ENCODE measurements at regions not wholly inside any gene's neighbourhood (a gene's known extent, or its start where the extent isn't known, plus 50 kb on each side); places are given as distances from the start of the nearest gene placed in this dataset.

- H3K4me3 ChIP-seq, result no peak overlapping the region
- no peaks in the 10 kb centered on the region for H3K9me3 ChIP-seq
These were observed 126.7 kb upstream of the ZNF608 start for GRCh38 chr5:124873188-124873587.

GRCh38 chr5:124873713-124874112 lies 127.3 kb upstream of the ZNF608 start:
- Histone ChIP-seq H3K9me3 (no peaks in the 10 kb centered on the region), H3K36me3 (no peaks in the 10 kb centered on the region), H3K27me3 (no peaks in the 10 kb centered on the region), H3K27ac (no peak overlapping the region), H3K4me3 (no peak overlapping the region), H3K4me1 (peaks cover 11% of the 10 kb centered on the region)
- TF ChIP-seq EP300 (IDR thresholded peaks at IDR 0.05), result no peak
- no peak for TF ChIP-seq POLR2A (IDR thresholded peaks at IDR 0.05)
- no peak for TF ChIP-seq POLR2AphosphoS5 (IDR thresholded peaks at IDR 0.05)
- TF ChIP-seq CTCF (IDR thresholded peaks at IDR 0.05), result no peak
- no peak for DNase-seq (ENCODE audit: low spot score in 2 of 2)
- WGBS, result 98% methylated on average over 3 of the region's 3 CpGs

More at GRCh38 chr5:124873188-124873587, 126.7 kb upstream of the ZNF608 start:
- H3K27me3 ChIP-seq, result no peaks in the 10 kb centered on the region
- no peak for TF ChIP-seq POLR2A (IDR thresholded peaks at IDR 0.05)
- TF ChIP-seq CTCF (IDR thresholded peaks at IDR 0.05), result no peak
- TF ChIP-seq POLR2AphosphoS5 (IDR thresholded peaks at IDR 0.05), result no peak
- no peak for TF ChIP-seq EP300 (IDR thresholded peaks at IDR 0.05)
- no peak for DNase-seq (ENCODE audit: low spot score in 2 of 2)
- peaks cover 11% of the 10 kb centered on the region for H3K4me1 ChIP-seq
- no peaks in the 10 kb centered on the region for H3K36me3 ChIP-seq
- no peak overlapping the region for H3K27ac ChIP-seq

GRCh38 chr5:124876566-124876965 lies 130.1 kb upstream of the ZNF608 start:
- H3K4me1 ChIP-seq, result no peaks in the 10 kb centered on the region
- H3K4me3 ChIP-seq, result no peak overlapping the region
- no peak for DNase-seq (ENCODE audit: low spot score in 2 of 2)
- no peaks in the 10 kb centered on the region for H3K9me3 ChIP-seq
- no peak for TF ChIP-seq CTCF (IDR thresholded peaks at IDR 0.05)
- no peak for TF ChIP-seq POLR2A (IDR thresholded peaks at IDR 0.05)
- no peak for TF ChIP-seq POLR2AphosphoS5 (IDR thresholded peaks at IDR 0.05)
- no peak for TF ChIP-seq EP300 (IDR thresholded peaks at IDR 0.05)
- no peak overlapping the region for H3K27ac ChIP-seq
- H3K36me3 ChIP-seq, result no peaks in the 10 kb centered on the region
- H3K27me3 ChIP-seq, result no peaks in the 10 kb centered on the region
- WGBS, result 100% methylated on average over 1 of the region's 1 CpG

GRCh38 chr5:124876983-124877382 lies 130.5 kb upstream of the ZNF608 start:
- Histone ChIP-seq H3K27me3 (no peaks in the 10 kb centered on the region), H3K9me3 (no peaks in the 10 kb centered on the region), H3K27ac (no peak overlapping the region), H3K4me3 (no peak overlapping the region), H3K36me3 (no peaks in the 10 kb centered on the region), H3K4me1 (no peaks in the 10 kb centered on the region)
- 92% methylated on average over 2 of the region's 2 CpGs for WGBS
- no peak for DNase-seq (ENCODE audit: low spot score in 2 of 2)
- TF ChIP-seq CTCF (IDR thresholded peaks at IDR 0.05) (no peak), EP300 (IDR thresholded peaks at IDR 0.05) (no peak), POLR2AphosphoS5 (IDR thresholded peaks at IDR 0.05) (no peak), POLR2A (IDR thresholded peaks at IDR 0.05) (no peak)

GRCh38 chr5:124877501-124878146 lies 131.2 kb upstream of the ZNF608 start:
- no peak for DNase-seq (ENCODE audit: low spot score in 2 of 2)
- Histone ChIP-seq H3K27ac (no peak overlapping the region), H3K4me3 (no peak overlapping the region), H3K27me3 (no peaks in the 10 kb centered on the region), H3K36me3 (no peaks in the 10 kb centered on the region), H3K9me3 (no peaks in the 10 kb centered on the region), H3K4me1 (no peaks in the 10 kb centered on the region)
- WGBS, result 93% methylated on average over 7 of the region's 7 CpGs
- no peak for TF ChIP-seq POLR2A (IDR thresholded peaks at IDR 0.05)

Measured in suprapubic skin (tissue), 4 donors.